WTC11 (cell line): ENCODE measurements at regions not wholly inside any gene's neighbourhood (a gene's known extent, or its start where the extent isn't known, plus 50 kb on each side); places are given as distances from the start of the nearest gene placed in this dataset.

Source experiments
- ATAC-seq: fragments of 200-7000 bp; cut with Tn5 transposase; 2 replicates; pipeline ENCODE4 v1.10.0; 2021; ENCODE audit warnings: mild to moderate bottlenecking, moderate library complexity
- CTCF ChIA-PET: fragments of 300-600 bp; sonication (Branson Sonifier 250); formaldehyde crosslinking; loops from one replicate; lab custom pipeline; 2021; ENCODE audit warnings: antibody characterized with exemption; lab: Charles Lee
- POLR2A ChIA-PET: fragments of 350-600 bp; sonication (Branson Sonifier 250); formaldehyde crosslinking; loops from one replicate; lab custom pipeline; 2021; ENCODE audit warnings: antibody characterized with exemption; lab: Charles Lee
- DNase-seq: peaks from one replicate; pipeline ENCODE4 v3.0.0; 2021; ENCODE audit warnings: low spot score
- H3K27ac Mint-ChIP-seq: 2 replicates; pipeline ENCODE4 v1.8.0; 2021; ENCODE audit warnings: mixed read lengths
- H3K27me3 Mint-ChIP-seq: 2 replicates; pipeline ENCODE4 v1.8.0; 2021; ENCODE audit warnings: low read depth, mild to moderate bottlenecking, moderate library complexity, mixed read lengths
- H3K36me3 Mint-ChIP-seq: 2 replicates; pipeline ENCODE4 v1.8.0; 2021; ENCODE audit warnings: mixed read lengths
- H3K4me1 Mint-ChIP-seq: 2 replicates; pipeline ENCODE4 v1.8.0; 2022; ENCODE audit warnings: mixed read lengths
- H3K4me3 Mint-ChIP-seq: 2 replicates; pipeline ENCODE4 v1.8.0; 2021; ENCODE audit warnings: mild to moderate bottlenecking, moderate library complexity, mixed read lengths
- H3K9me3 Mint-ChIP-seq: 2 replicates; pipeline ENCODE4 v1.8.0; 2021; ENCODE audit warnings: mixed read lengths
- CBFB ChIP-seq: sonication (generic); formaldehyde crosslinking; IDR thresholded peaks from 2 replicates; pipeline ENCODE4 v1.8.1; 2022; ENCODE audit warnings: mild to moderate bottlenecking, low read depth, missing genetic modification reagents
- CTCF ChIP-seq: fragments of 200-600 bp; IDR thresholded peaks from 2 replicates; pipeline ENCODE4 v1.8.0; 2022; ENCODE audit warnings: antibody characterized with exemption
- E2F5 ChIP-seq: sonication (generic); formaldehyde crosslinking; IDR thresholded peaks from 2 replicates; pipeline ENCODE4 v1.8.1; 2022; ENCODE audit warnings: mild to moderate bottlenecking, moderate library complexity, missing genetic modification reagents
- ETV6 ChIP-seq: sonication (generic); formaldehyde crosslinking; IDR thresholded peaks from 2 replicates; pipeline ENCODE4 v1.8.1; 2022; ENCODE audit warnings: mild to moderate bottlenecking, missing genetic modification reagents
- NR2C2 ChIP-seq: sonication (generic); formaldehyde crosslinking; IDR thresholded peaks from 2 replicates; pipeline ENCODE4 v1.8.0; 2022; ENCODE audit warnings: mild to moderate bottlenecking, missing genetic modification reagents
- NR3C1 ChIP-seq: sonication (generic); formaldehyde crosslinking; conservative IDR thresholded peaks from 2 replicates; pipeline ENCODE4 v1.8.1; 2023; ENCODE audit warnings: low read depth, mild to moderate bottlenecking, missing genetic modification reagents
- OVOL2 ChIP-seq: fragments of 250-450 bp; sonication (Bioruptor Pico); IDR thresholded peaks from 2 replicates; pipeline ENCODE4 v1.9.0; 2021; ENCODE audit warnings: mild to moderate bottlenecking, borderline replicate concordance
- USF1 ChIP-seq: sonication (generic); formaldehyde crosslinking; IDR thresholded peaks from 2 replicates; pipeline ENCODE4 v1.8.0; 2022; ENCODE audit warnings: mild to moderate bottlenecking, missing genetic modification reagents
- ZNF138 ChIP-seq: sonication (generic); formaldehyde crosslinking; conservative IDR thresholded peaks from 2 replicates; pipeline ENCODE4 v1.8.1; 2022; ENCODE audit warnings: mild to moderate bottlenecking, moderate library complexity, missing genetic modification reagents
- ZNF317 ChIP-seq: sonication (generic); formaldehyde crosslinking; IDR thresholded peaks from 2 replicates; pipeline ENCODE4 v1.8.1; 2023; ENCODE audit warnings: low read depth, mild to moderate bottlenecking, moderate library complexity, missing genetic modification reagents, borderline replicate concordance
- ZNF396 ChIP-seq: fragments of 250-450 bp; sonication (Bioruptor Pico); IDR thresholded peaks from 2 replicates; pipeline ENCODE4 v1.8.0; 2021; ENCODE audit warnings: mild to moderate bottlenecking, moderate library complexity, borderline replicate concordance
- TF ChIP-seq, protein P1 (sequence below): sonication (generic); formaldehyde crosslinking; IDR thresholded peaks from 2 replicates; pipeline ENCODE4 v1.8.0; 2023; ENCODE audit warnings: missing genetic modification reagents, mild to moderate bottlenecking, borderline replicate concordance
- TF ChIP-seq, protein P2 (sequence below): sonication (generic); formaldehyde crosslinking; IDR thresholded peaks from 2 replicates; pipeline ENCODE4 v1.8.0; 2022; ENCODE audit warnings: mild to moderate bottlenecking, missing genetic modification reagents
- TF ChIP-seq, protein P3 (sequence below): sonication (generic); formaldehyde crosslinking; IDR thresholded peaks from 2 replicates; pipeline ENCODE4 v1.8.0; 2022; ENCODE audit warnings: missing genetic modification reagents
- TF ChIP-seq, protein P4 (sequence below): sonication (generic); formaldehyde crosslinking; IDR thresholded peaks from 2 replicates; pipeline ENCODE4 v1.8.1; 2023; ENCODE audit warnings: mild to moderate bottlenecking, missing genetic modification reagents, moderate library complexity
- TF ChIP-seq, protein P5 (sequence below): fragments of 250-450 bp; sonication (Bioruptor Pico); IDR thresholded peaks from 2 replicates; pipeline ENCODE4 v1.9.0; 2021; ENCODE audit warnings: mild to moderate bottlenecking

GRCh38 chr16:47995354-47995753, 160.4 kb downstream of the ABCC12 start (continued):
- TF ChIP-seq, protein P1, sequence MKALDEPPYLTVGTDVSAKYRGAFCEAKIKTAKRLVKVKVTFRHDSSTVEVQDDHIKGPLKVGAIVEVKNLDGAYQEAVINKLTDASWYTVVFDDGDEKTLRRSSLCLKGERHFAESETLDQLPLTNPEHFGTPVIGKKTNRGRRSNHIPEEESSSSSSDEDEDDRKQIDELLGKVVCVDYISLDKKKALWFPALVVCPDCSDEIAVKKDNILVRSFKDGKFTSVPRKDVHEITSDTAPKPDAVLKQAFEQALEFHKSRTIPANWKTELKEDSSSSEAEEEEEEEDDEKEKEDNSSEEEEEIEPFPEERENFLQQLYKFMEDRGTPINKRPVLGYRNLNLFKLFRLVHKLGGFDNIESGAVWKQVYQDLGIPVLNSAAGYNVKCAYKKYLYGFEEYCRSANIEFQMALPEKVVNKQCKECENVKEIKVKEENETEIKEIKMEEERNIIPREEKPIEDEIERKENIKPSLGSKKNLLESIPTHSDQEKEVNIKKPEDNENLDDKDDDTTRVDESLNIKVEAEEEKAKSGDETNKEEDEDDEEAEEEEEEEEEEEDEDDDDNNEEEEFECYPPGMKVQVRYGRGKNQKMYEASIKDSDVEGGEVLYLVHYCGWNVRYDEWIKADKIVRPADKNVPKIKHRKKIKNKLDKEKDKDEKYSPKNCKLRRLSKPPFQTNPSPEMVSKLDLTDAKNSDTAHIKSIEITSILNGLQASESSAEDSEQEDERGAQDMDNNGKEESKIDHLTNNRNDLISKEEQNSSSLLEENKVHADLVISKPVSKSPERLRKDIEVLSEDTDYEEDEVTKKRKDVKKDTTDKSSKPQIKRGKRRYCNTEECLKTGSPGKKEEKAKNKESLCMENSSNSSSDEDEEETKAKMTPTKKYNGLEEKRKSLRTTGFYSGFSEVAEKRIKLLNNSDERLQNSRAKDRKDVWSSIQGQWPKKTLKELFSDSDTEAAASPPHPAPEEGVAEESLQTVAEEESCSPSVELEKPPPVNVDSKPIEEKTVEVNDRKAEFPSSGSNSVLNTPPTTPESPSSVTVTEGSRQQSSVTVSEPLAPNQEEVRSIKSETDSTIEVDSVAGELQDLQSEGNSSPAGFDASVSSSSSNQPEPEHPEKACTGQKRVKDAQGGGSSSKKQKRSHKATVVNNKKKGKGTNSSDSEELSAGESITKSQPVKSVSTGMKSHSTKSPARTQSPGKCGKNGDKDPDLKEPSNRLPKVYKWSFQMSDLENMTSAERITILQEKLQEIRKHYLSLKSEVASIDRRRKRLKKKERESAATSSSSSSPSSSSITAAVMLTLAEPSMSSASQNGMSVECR (CRISPR knock-in tag): no peak
- no peak for TF ChIP-seq NR2C2 (CRISPR knock-in tag)
- TF ChIP-seq CBFB (CRISPR knock-in tag): no peak
- TF ChIP-seq CTCF: no peak
- TF ChIP-seq USF1 (CRISPR knock-in tag): no peak
- no peak for TF ChIP-seq OVOL2 (CRISPR knock-in tag)
- no peak for TF ChIP-seq E2F5

GRCh38 chr16:47991491-47991890, 164.3 kb downstream of the ABCC12 start:
- Mint-ChIP-seq H3K4me3 (no peak overlapping the region), H3K27me3 (peaks cover 3% of the 10 kb centered on the region), H3K4me1 (no peaks in the 10 kb centered on the region), H3K36me3 (peaks cover 17% of the 10 kb centered on the region), H3K9me3 (peaks cover 44% of the 10 kb centered on the region), H3K27ac (no peak overlapping the region)
- POLR2A ChIA-PET: no interaction called here
- TF ChIP-seq, protein P2, sequence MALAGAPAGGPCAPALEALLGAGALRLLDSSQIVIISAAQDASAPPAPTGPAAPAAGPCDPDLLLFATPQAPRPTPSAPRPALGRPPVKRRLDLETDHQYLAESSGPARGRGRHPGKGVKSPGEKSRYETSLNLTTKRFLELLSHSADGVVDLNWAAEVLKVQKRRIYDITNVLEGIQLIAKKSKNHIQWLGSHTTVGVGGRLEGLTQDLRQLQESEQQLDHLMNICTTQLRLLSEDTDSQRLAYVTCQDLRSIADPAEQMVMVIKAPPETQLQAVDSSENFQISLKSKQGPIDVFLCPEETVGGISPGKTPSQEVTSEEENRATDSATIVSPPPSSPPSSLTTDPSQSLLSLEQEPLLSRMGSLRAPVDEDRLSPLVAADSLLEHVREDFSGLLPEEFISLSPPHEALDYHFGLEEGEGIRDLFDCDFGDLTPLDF (CRISPR knock-in tag): no peak
- TF ChIP-seq NR3C1 (CRISPR knock-in tag): no peak
- TF ChIP-seq, protein P3, sequence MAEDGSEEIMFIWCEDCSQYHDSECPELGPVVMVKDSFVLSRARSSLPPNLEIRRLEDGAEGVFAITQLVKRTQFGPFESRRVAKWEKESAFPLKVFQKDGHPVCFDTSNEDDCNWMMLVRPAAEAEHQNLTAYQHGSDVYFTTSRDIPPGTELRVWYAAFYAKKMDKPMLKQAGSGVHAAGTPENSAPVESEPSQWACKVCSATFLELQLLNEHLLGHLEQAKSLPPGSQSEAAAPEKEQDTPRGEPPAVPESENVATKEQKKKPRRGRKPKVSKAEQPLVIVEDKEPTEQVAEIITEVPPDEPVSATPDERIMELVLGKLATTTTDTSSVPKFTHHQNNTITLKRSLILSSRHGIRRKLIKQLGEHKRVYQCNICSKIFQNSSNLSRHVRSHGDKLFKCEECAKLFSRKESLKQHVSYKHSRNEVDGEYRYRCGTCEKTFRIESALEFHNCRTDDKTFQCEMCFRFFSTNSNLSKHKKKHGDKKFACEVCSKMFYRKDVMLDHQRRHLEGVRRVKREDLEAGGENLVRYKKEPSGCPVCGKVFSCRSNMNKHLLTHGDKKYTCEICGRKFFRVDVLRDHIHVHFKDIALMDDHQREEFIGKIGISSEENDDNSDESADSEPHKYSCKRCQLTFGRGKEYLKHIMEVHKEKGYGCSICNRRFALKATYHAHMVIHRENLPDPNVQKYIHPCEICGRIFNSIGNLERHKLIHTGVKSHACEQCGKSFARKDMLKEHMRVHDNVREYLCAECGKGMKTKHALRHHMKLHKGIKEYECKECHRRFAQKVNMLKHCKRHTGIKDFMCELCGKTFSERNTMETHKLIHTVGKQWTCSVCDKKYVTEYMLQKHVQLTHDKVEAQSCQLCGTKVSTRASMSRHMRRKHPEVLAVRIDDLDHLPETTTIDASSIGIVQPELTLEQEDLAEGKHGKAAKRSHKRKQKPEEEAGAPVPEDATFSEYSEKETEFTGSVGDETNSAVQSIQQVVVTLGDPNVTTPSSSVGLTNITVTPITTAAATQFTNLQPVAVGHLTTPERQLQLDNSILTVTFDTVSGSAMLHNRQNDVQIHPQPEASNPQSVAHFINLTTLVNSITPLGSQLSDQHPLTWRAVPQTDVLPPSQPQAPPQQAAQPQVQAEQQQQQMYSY (CRISPR knock-in tag): no peak
- CTCF ChIA-PET: no interaction called here
- DNase-seq (no peak), ATAC-seq (no peak)

- CTCF ChIA-PET: interaction anchor here (1.1 kb wide), 1 partner anchor 65 kb away, joined by 4 read pairs; no protein-coding TSS in a partner anchor
- Mint-ChIP-seq H3K27me3 (peaks cover 3% of the 10 kb centered on the region), H3K36me3 (peaks cover 17% of the 10 kb centered on the region), H3K4me1 (peaks cover 7% of the 10 kb centered on the region), H3K4me3 (no peak overlapping the region), H3K9me3 (peaks cover 44% of the 10 kb centered on the region), H3K27ac (no peak overlapping the region)
- POLR2A ChIA-PET: no interaction called here
- DNase-seq (no peak), ATAC-seq (no peak)
- TF ChIP-seq ZNF317 (CRISPR knock-in tag) (no peak), ZNF396 (no peak), CBFB (CRISPR knock-in tag) (no peak), ZNF138 (CRISPR knock-in tag) (no peak), ETV6 (no peak)
- TF ChIP-seq, protein P4, sequence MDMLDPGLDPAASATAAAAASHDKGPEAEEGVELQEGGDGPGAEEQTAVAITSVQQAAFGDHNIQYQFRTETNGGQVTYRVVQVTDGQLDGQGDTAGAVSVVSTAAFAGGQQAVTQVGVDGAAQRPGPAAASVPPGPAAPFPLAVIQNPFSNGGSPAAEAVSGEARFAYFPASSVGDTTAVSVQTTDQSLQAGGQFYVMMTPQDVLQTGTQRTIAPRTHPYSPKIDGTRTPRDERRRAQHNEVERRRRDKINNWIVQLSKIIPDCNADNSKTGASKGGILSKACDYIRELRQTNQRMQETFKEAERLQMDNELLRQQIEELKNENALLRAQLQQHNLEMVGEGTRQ: no peak
- TF ChIP-seq, protein P5, sequence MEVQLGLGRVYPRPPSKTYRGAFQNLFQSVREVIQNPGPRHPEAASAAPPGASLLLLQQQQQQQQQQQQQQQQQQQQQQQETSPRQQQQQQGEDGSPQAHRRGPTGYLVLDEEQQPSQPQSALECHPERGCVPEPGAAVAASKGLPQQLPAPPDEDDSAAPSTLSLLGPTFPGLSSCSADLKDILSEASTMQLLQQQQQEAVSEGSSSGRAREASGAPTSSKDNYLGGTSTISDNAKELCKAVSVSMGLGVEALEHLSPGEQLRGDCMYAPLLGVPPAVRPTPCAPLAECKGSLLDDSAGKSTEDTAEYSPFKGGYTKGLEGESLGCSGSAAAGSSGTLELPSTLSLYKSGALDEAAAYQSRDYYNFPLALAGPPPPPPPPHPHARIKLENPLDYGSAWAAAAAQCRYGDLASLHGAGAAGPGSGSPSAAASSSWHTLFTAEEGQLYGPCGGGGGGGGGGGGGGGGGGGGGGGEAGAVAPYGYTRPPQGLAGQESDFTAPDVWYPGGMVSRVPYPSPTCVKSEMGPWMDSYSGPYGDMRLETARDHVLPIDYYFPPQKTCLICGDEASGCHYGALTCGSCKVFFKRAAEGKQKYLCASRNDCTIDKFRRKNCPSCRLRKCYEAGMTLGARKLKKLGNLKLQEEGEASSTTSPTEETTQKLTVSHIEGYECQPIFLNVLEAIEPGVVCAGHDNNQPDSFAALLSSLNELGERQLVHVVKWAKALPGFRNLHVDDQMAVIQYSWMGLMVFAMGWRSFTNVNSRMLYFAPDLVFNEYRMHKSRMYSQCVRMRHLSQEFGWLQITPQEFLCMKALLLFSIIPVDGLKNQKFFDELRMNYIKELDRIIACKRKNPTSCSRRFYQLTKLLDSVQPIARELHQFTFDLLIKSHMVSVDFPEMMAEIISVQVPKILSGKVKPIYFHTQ (CRISPR knock-in tag): no peak
Measured at GRCh38 chr16:47990676-47991075, 165.1 kb downstream of the ABCC12 start.
